Fibroblast of villous mesenchyme (primary cell): ENCODE measurements at regions not wholly inside any gene's neighbourhood (a gene's known extent, or its start where the extent isn't known, plus 50 kb on each side); places are given as distances from the start of the nearest gene placed in this dataset.

Experiments used
- DNase-seq: peaks from one replicate; pipeline ENCODE4 v3.0.0-alpha.2; 2010; ENCODE audit warnings: low read depth
- H3K4me3 ChIP-seq: 2 replicates; pipeline ENCODE4 v1.5.1; 2011; ENCODE audit warnings: low read depth, mild to moderate bottlenecking, low read length
- CTCF ChIP-seq: IDR thresholded peaks from 2 replicates; pipeline ENCODE4 v1.5.1; 2012; ENCODE audit warnings: low read depth, mild to moderate bottlenecking, low read length; ENCODE audit not compliant: insufficient read depth

GRCh38 chr1:229893762-229894444 is 173.1 kb upstream of the GALNT2 start:
- TF ChIP-seq CTCF = no peak
- DNase-seq = no peak
- no peak overlapping the region for H3K4me3 ChIP-seq

DNA sequence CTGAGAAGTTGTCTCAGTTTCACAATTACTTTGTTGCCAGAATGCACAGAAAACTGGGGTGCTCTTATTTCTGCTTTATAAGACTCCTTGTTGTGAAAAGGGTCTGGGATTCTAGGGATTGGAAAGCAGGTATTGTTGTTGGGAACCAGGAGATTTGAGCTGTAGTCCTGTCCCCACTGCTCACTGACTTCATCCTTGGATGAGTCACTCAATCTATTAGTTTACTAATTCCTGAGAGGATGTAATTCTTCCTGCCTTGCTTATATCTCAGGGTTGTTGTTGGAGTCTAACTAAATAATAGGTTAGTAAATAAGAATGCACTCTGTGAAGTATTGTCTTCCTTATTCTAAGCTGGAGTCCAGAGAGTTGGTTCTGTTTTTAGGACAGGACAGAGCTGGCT is 172.5 kb upstream of the GALNT2 start:
- no peak for TF ChIP-seq CTCF
- no peak for DNase-seq
- H3K4me3 ChIP-seq = no peak overlapping the region

GRCh38 chr1:229895605-229896004 is 171.4 kb upstream of the GALNT2 start:
- DNase-seq = no peak
- no peak for TF ChIP-seq CTCF
- H3K4me3 ChIP-seq = no peak overlapping the region

DNA sequence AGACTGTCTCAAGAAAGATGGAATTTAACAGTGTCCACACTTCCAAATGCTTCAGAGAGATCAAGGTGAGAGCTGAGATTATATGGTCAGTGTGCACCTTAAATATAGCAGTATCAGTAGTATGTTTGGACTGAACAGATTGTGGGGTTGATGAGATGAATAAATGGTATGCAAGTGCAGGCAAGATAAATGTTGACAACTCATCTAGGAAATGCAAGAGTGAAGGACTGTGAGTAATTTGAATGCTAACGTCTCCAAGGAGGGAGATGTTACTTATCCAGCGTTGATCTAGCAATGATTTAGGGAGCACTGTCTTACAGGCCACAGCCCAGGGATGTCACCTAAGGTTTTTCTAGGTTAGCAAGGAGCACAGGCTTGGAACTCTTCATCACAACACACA is 170.7 kb upstream of the GALNT2 start:
- no peak for DNase-seq
- H3K4me3 ChIP-seq = no peak overlapping the region
- TF ChIP-seq CTCF = no peak

DNA sequence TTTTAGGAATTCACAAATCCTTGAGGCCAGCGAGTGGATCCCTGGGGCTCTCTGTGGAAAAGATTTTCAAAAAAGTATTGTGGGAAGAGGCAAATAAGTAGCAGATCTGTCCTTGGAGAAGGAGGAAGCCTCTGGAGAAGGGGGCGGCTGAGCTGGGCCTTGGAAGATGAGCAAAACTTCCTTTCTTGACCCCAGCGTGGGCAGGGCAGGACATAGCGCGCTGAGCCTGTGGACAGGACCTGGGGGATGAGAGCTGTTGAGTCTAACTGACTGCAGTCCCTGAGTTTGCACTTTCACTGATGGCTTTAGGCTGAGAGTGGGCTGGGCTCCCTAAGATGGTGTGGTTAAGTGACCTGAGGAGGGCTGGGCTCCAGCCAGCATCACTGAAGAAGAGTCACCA is 170.2 kb upstream of the GALNT2 start:
- no peak for TF ChIP-seq CTCF
- no peak overlapping the region for H3K4me3 ChIP-seq
- no peak for DNase-seq

GRCh38 chr1:229897501-229897900 is 169.5 kb upstream of the GALNT2 start:
- DNase-seq = no peak
- no peak overlapping the region for H3K4me3 ChIP-seq
- TF ChIP-seq CTCF = no peak

GRCh38 chr1:229900220-229900619 is 166.8 kb upstream of the GALNT2 start:
- no peak for TF ChIP-seq CTCF
- H3K4me3 ChIP-seq = no peak overlapping the region
- no peak for DNase-seq
